Transverse colon (tissue), 4 donors: ENCODE measurements at regions not wholly inside any gene's neighbourhood (a gene's known extent, or its start where the extent isn't known, plus 50 kb on each side); places are given as distances from the start of the nearest gene placed in this dataset.

Source experiments
- DNase-seq: peaks from one replicate; pipeline ENCODE4 v3.0.0-alpha.2; 2019
- H3K27ac ChIP-seq, 4 donors: fragments of 200-600 bp; sonication (generic); 2 replicates each; pipeline ENCODE4 v1.5.1; 2016 to 2018; ENCODE audit warnings: inconsistent platforms in 4 of 4
- H3K27me3 ChIP-seq: fragments of 200-600 bp; sonication (generic); 2 replicates; pipeline ENCODE4 v1.5.1; 2017; ENCODE audit warnings: inconsistent platforms
- H3K36me3 ChIP-seq, 4 donors: fragments of 200-600 bp; sonication (generic); 2 replicates each; pipeline ENCODE4 v1.5.1; 2017 to 2019; ENCODE audit warnings: inconsistent platforms in 4 of 4
- H3K4me1 ChIP-seq, 4 donors: fragments of 200-600 bp; sonication (generic); 2 replicates each; pipeline ENCODE4 v1.5.1; 2017 to 2020; ENCODE audit warnings: inconsistent platforms in 4 of 4
- H3K4me3 ChIP-seq, 4 donors: fragments of 200-600 bp; sonication (generic); 1 replicate in 1 of 4; 2 replicates in 3 of 4; pipeline versions ENCODE4 v1.5.1 to v1.6.1; 2017 to 2019; ENCODE audit warnings: inconsistent platforms in 4 of 4
- H3K9me3 ChIP-seq, 2 donors: fragments of 200-600 bp; sonication (generic); 2 replicates each; pipeline ENCODE4 v1.5.1; 2017 to 2019; ENCODE audit warnings: inconsistent platforms in 2 of 2
- CTCF ChIP-seq, 5 experiments: fragments of 200-600 bp in 3 of 5; fragments of 450-650 bp in 2 of 5; sonication (generic) in 3 of 5; IDR thresholded peaks; 1 replicate in 2 of 5; 2 replicates in 3 of 5; pipeline ENCODE4 v1.5.1; 2016 to 2017; ENCODE audit warnings: antibody characterized with exemption in 5 of 5, inconsistent platforms in 3 of 5, mild to moderate bottlenecking in 2 of 5, moderate library complexity in 1 of 5
- EP300 ChIP-seq: sonication (generic); formaldehyde crosslinking; IDR thresholded peaks from one replicate; pipeline ENCODE4 v1.6.1; 2017; ENCODE audit warnings: antibody characterized with exemption, low read depth
- POLR2A ChIP-seq: fragments of 450-650 bp; IDR thresholded peaks from one replicate; pipeline ENCODE4 v1.6.1; 2016; ENCODE audit warnings: antibody characterized with exemption, mild to moderate bottlenecking, moderate library complexity
- POLR2AphosphoS5 ChIP-seq, 3 donors: sonication (generic); formaldehyde crosslinking; IDR thresholded peaks; one replicate each; pipeline ENCODE4 v1.6.1; 2016; ENCODE audit warnings: antibody characterized with exemption in 3 of 3
- WGBS, 2 donors: methylation state at CpG; one replicate each; pipeline ENCODE4 v1.1.5; 2018; ENCODE audit warnings: low coverage in 1 of 2; 5-methylcytosine and 5-hydroxymethylcytosine counted together
- in situ Hi-C, 4 donors: fragments of 200-750 bp; cut with MboI; loops; one replicate each; pipeline versions ENCODE4 v1.15.0 to v1.15.1; 2017; ENCODE audit warnings: low sequenced_read_pairs in 3 of 4, low pct_ligation_motif_present in 1 of 4, low pct_unique_long_range_greater_than_20kb in 1 of 4
- intact Hi-C: fragments of 100-400 bp; cut with DNase I; formaldehyde crosslinking; loops from one replicate; pipeline ENCODE4 v1.15.1; 2023; ENCODE audit warnings: low total_unique reads

GRCh38 chr16:54398986-54399385 is 112.4 kb upstream of the IRX3 start:
- H3K27me3 ChIP-seq, result peaks cover 2% of the 10 kb centered on the region
- intact Hi-C loops, result no loop called here
- no peaks in the 10 kb centered on the region for H3K4me1 ChIP-seq
- 87% methylated on average over 3 of the region's 3 CpGs; no CpG with 5 or more reads in 1 of the 2 donors for WGBS, 2 donors
- H3K27ac ChIP-seq, result no peak overlapping the region
- H3K36me3 ChIP-seq, result no peaks in the 10 kb centered on the region
- TF ChIP-seq EP300 (no peak), POLR2AphosphoS5 (IDR thresholded peaks at IDR 0.05) (no peak), CTCF (IDR thresholded peaks at IDR 0.05) (no peak), POLR2A (no peak)
- no peak for DNase-seq
- no peaks in the 10 kb centered on the region for H3K9me3 ChIP-seq
- no peak overlapping the region for H3K4me3 ChIP-seq
- in situ Hi-C loops, result no loop called here

- no peaks in the 10 kb centered on the region for H3K36me3 ChIP-seq
- no peak overlapping the region for H3K4me3 ChIP-seq
- no peaks in the 10 kb centered on the region for H3K9me3 ChIP-seq
- TF ChIP-seq EP300 (no peak), POLR2AphosphoS5 (IDR thresholded peaks at IDR 0.05) (no peak), POLR2A (no peak), CTCF (IDR thresholded peaks at IDR 0.05) (no peak)
- no peak for DNase-seq
- 48 to 58% methylated on average over 2 to 3 of the region's 3 CpGs for WGBS, 2 donors
- H3K4me1 ChIP-seq, result no peaks in the 10 kb centered on the region
- intact Hi-C loops, result no loop called here
- in situ Hi-C loops, result no loop called here
- peaks cover 4% of the 10 kb centered on the region for H3K27me3 ChIP-seq
- no peak overlapping the region for H3K27ac ChIP-seq
Observed at GRCh38 chr16:54397838-54398237, 111.3 kb upstream of the IRX3 start.

- no peak overlapping the region for H3K4me3 ChIP-seq
- H3K4me1 ChIP-seq, result no peaks in the 10 kb centered on the region
- 54 to 67% methylated on average over 6 to 11 of the region's 11 CpGs for WGBS, 2 donors
- H3K27me3 ChIP-seq, result peaks cover 4% of the 10 kb centered on the region
- H3K27ac ChIP-seq, result no peak overlapping the region
- intact Hi-C loops, result no loop called here
- no peak for DNase-seq
- H3K9me3 ChIP-seq, result no peaks in the 10 kb centered on the region
- H3K36me3 ChIP-seq, result no peaks in the 10 kb centered on the region
- in situ Hi-C loops, result no loop called here
- TF ChIP-seq EP300 (no peak), POLR2A (no peak), POLR2AphosphoS5 (IDR thresholded peaks at IDR 0.05) (no peak), CTCF (IDR thresholded peaks at IDR 0.05) (no peak)
Observed at GRCh38 chr16:54397190-54397835, 110.7 kb upstream of the IRX3 start.

GRCh38 chr16:54389836-54390494 is 103.4 kb upstream of the IRX3 start:
- no peak overlapping the region for H3K27ac ChIP-seq
- no peaks in the 10 kb centered on the region for H3K36me3 ChIP-seq
- in situ Hi-C loops, result no loop called here
- H3K9me3 ChIP-seq, result no peaks in the 10 kb centered on the region
- H3K4me1 ChIP-seq, result no peaks in the 10 kb centered on the region
- H3K4me3 ChIP-seq, result no peak overlapping the region
- WGBS, 2 donors, result 75 to 76% methylated on average over 3 to 8 of the region's 8 CpGs
- intact Hi-C loops, result no loop called here
- peaks cover 4% of the 10 kb centered on the region for H3K27me3 ChIP-seq
- DNase-seq, result no peak
- TF ChIP-seq EP300 (no peak), POLR2AphosphoS5 (IDR thresholded peaks at IDR 0.05) (no peak), POLR2A (no peak), CTCF (IDR thresholded peaks at IDR 0.05) (no peak)
